WI38 (cell line): ENCODE measurements at regions not wholly inside any gene's neighbourhood (a gene's known extent, or its start where the extent isn't known, plus 50 kb on each side); places are given as distances from the start of the nearest gene placed in this dataset.
"Not testable (repeated sequence)": the region's sequence is repeated elsewhere in the genome, so short reads cannot be mapped to it uniquely, and the experiment has no call there.

Source experiments
- H3K4me3 ChIP-seq: 2 replicates; pipeline ENCODE4 v1.5.1; 2011; ENCODE audit warnings: low read depth, mild to moderate bottlenecking, control low read depth, low read length
- TF ChIP-seq, protein P1 (sequence below): IDR thresholded peaks from 2 replicates; pipeline ENCODE4 v1.5.1; 2012; ENCODE audit warnings: low read depth, mild to moderate bottlenecking, control low read depth, low read length

DNA sequence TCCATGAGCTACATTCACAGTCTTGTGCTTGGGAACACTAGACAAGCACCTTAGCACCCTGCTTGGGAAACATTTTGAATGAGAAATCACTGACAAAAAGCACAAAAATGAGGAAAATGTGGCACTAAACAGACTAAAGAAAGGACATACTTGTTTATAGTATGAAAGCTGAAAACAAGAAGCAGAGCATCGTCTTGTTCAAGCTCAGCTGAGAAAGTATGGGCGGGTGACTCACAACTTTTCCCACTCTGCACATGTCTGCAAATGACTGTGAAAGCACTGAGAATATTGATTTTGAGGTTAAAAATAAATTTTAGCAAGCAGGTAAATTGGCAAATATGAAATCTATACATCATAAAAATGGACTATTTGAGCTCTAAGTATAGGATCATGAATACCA, 725.3 kb downstream of the COL12A1 start:
- H3K4me3 ChIP-seq, result no peak overlapping the region
- TF ChIP-seq, protein P1, sequence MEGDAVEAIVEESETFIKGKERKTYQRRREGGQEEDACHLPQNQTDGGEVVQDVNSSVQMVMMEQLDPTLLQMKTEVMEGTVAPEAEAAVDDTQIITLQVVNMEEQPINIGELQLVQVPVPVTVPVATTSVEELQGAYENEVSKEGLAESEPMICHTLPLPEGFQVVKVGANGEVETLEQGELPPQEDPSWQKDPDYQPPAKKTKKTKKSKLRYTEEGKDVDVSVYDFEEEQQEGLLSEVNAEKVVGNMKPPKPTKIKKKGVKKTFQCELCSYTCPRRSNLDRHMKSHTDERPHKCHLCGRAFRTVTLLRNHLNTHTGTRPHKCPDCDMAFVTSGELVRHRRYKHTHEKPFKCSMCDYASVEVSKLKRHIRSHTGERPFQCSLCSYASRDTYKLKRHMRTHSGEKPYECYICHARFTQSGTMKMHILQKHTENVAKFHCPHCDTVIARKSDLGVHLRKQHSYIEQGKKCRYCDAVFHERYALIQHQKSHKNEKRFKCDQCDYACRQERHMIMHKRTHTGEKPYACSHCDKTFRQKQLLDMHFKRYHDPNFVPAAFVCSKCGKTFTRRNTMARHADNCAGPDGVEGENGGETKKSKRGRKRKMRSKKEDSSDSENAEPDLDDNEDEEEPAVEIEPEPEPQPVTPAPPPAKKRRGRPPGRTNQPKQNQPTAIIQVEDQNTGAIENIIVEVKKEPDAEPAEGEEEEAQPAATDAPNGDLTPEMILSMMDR, result no peak

DNA sequence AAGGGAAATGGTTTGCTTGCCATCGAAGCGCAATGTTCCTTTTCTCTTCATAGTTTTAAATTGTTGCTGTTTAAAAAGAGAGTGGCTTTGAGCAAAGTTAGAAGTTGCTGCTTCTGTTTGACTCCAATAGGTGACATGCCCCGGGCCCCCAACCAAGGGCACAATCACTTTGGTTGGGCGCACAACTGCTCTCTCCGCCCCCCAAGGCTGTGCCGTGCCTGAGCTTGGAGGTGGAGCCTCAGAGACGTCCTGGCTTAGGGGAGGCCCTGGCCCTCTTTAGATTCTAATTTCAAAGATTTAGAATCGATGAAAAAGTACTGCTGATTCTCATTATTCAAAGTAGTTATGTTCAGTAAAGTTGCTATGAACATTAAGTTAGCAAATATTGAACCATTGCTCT, 725.9 kb downstream of the COL12A1 start:
- no peak overlapping the region for H3K4me3 ChIP-seq
- TF ChIP-seq, protein P1, result no peak

DNA sequence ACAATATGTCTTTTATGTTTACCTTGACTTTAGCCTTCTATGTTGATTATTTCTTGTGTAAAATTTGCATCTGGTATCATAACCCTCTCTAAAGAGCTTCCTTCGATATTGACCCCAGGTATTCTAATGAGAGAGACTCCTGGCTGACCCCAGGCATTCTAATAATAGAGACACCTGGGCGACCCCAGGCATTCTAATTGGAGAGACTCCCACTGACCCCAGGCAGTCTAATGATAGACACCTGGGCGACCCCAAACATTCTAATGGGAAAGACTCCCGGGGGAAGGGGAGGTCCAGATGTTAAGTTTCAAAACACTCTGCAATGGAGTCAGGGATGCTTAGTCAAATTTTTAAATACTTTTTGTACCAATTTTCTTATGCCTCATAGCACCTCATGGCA, 726.4 kb downstream of the COL12A1 start:
- TF ChIP-seq, protein P1, result no peak
- H3K4me3 ChIP-seq, result no peak overlapping the region

DNA sequence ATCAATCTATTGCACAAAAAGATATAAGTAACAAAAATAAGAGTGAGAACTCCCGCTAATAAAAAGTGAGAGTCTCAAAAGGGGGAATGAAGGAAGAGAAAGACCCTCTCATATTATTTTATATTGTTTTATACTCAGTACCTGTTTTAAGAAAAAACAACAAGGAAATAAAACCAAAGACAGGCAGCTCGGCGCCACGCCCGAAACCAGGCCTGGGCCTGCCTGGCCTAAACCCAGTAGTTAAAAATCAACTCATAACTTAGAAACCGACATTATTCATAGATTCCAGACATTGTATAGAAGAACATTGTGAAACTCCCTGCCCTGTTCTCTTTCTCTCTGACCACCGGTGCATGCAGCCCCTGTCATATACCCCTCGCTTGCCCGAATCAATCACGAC, 731.8 kb downstream of the COL12A1 start:
- H3K4me3 ChIP-seq, result not testable (repeated sequence)

DNA sequence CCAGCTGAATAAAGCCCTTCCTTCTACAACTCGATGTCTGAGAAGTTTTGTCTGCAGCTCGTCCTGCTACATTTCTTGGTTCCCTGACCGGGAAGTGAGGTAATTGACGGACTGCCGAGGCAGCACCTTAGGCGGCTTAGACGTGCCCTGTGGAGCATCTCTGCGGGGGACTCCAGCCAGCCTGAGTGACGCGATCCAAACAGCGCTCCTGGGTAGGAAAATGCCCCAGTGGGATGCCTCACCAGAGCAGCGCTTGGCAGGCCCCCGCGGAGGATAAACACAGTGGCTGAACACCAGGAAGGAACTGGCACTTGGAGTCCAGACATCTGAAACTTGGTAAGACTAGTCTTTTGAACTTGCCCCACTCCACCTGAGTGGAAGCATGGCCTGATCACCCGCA, 737.3 kb downstream of the COL12A1 start:
- H3K4me3 ChIP-seq, result not testable (repeated sequence)

DNA sequence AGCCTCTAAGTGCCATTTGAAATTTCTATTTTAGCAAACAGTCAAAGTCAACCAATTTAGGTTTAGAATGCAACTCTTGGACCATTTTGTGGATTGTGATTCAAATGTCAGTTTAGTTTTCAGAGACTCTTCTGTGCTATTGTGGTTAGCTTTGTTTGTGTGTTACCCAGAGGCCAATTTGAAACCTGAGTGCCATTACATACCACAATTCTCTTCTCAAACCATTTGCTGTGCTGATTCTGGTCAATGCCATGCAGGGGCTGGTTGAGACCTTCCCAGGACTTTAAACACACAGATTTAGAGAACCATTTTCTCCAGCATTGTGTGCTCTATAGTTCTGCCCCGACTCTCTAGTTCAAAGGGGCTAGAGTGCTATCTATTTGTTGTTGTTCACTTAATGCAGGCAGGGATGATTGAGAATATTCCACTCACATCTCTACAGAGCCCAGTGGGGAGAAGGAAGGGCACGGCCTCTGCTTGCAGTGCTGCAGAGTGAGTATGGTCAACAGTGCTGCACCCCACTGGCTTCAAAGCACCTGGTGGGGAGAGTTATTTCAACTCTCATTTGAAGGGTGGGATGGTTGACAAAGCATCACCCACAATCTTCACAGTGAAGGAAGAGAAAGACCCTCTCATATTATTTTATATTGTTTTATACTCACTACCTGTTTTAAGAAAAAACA, 738.2 kb downstream of the COL12A1 start:
- TF ChIP-seq, protein P1, result no peak
- H3K4me3 ChIP-seq, result no peak overlapping the region

DNA sequence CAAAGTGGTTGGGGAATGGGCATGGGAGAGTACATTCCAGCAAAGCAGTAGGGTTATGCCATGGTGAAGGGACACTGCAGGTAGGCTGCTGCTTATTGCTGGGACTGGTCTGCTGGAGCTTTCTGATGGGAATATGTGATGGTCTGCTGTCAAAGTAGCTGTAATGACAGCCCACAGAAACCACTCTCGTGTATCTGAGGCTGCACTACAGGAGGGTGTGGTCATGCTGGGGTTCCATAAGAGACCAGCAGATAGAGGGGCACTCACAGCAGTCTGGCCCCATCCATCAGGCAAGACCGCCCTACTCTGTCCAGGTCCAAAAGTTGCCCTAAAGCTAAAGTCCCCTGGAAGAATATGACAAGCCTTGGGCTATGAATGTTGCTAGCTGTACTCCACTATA, 739.3 kb downstream of the COL12A1 start:
- no peak overlapping the region for H3K4me3 ChIP-seq
- TF ChIP-seq, protein P1, result no peak

DNA sequence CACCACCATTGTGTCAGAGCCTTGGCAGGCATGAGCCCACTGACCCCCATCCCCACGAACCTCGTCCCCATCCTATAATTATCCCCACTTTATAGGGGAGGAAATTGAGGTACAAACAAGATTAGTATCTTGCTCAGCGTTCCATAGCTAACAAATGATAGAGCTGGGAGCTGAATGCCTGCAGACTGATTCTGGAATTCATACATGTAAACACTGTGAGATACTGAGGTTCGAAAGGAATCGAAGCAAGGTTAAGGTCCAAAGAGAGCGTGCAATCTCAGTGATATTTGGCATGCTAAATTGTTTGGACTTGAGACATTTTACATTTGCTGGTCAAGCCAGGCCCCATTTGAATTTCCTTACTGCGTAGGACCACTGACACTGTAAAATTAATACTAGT, 746.6 kb downstream of the COL12A1 start:
- no peak overlapping the region for H3K4me3 ChIP-seq
- TF ChIP-seq, protein P1, result no peak

DNA sequence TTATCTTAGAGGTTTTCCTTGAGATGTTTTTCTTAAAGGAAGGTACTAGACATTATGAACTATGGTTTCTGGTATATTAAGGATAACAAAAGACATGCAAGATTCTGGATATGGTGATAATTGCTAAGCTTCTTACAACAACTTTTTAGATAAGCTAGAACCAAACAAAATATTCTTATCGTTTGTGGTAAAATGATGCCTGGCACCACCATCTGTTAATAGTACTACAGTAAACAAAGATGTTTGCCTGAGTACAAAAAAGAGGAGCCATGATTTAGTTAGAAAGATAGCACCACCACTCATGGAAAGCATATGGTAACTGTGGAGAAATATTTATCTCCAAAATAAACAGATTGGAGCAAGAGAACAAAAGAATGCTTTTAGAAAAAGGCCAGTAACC, 747.3 kb downstream of the COL12A1 start:
- TF ChIP-seq, protein P1, result no peak
- H3K4me3 ChIP-seq, result no peak overlapping the region
